Urothelium cell line (cell line): ENCODE measurements at regions not wholly inside any gene's neighbourhood (a gene's known extent, or its start where the extent isn't known, plus 50 kb on each side); places are given as distances from the start of the nearest gene placed in this dataset.
A peak's percentile ranks its signal among the peaks of the same experiment; 100 is the strongest.

Experiments used
- DNase-seq: peaks from one replicate; pipeline ENCODE4 v3.0.0; 2011; ENCODE audit warnings: low spot score, mixed read lengths
- FAIRE-seq: peaks from 2 replicates; lab custom pipeline; 2011; peaks lifted over from hg19 to GRCh38; lab: Jason Lieb, UNC

DNA sequence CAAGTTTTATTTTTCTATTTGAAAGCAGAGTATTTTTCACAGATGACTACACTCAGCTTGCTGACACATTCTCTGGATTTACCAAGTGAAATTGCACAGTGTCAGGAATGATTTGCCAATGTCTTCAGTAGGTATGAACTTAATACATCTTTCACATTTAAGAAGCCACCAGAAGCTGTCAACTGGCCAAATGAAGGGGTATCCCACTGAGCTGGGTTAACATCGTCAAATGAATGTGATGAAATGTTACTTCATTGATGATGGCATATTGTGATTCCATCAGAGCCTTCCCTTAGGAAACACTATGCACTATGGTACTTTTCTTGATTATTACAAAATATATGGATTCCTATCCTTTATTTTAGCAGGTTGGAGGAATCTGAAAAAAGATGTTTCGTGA, 592.3 kb downstream of the FGF9 start:
- DNase-seq (no peak), FAIRE-seq (no peak)

DNA sequence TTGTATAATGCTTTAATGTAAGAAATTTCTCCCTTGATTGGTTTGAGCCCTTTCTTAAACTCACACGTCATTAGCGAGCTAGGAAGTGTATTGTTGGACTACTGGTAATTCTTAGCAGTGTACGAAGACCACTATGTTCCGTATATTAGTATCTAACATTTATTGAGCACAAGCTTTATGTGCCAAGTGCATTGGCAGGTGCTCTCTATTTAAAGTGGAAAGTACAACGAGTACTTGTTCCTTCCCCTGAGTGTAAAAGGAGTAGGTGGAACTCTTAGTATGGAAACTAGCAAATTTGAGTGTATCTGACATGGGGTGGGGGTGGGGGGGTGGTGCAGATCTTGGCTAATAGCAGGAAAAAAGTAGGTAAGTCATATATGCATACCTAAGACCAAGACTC, 594.7 kb downstream of the FGF9 start:
- no peak for FAIRE-seq
- no peak for DNase-seq

DNA sequence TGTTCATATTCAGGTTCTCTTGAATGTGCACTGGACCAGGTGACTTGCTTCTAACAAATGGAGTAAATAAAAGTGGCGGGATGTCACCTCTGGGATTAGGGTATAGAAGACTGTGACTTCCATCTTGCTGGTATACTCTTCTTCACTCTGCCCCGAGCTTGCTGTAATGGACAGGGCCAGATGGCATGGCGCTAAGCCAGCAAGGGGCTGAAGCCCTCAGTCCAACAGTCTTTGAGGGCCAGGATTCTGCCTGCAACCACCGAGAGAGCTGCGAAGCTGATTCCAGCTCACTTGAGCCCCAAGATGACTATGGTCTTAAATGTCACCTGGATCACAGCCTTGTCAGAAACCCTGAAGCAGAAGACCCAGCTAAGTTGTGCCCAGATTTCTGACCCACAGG, 600.0 kb downstream of the FGF9 start:
- DNase-seq (no peak), FAIRE-seq (no peak)

DNA sequence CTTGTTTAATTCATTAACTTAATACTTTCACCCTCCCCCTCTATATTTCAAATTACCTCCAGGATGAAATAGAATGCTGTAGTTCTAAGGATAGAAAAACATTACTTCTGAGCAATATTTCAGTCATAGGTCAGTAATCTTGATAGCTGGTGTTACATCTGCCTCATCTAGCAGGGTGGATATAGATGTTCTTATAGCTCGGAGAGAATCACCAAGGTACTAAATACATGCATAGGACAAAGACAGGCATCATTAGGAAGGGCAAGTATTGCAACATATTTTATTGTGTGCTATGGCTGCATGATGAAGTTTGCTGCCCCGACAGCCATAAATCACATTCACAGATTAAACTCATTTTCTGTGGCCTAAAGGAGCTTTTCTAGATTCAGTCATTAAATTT, 601.0 kb downstream of the FGF9 start:
- DNase-seq = no peak
- FAIRE-seq = no peak

DNA sequence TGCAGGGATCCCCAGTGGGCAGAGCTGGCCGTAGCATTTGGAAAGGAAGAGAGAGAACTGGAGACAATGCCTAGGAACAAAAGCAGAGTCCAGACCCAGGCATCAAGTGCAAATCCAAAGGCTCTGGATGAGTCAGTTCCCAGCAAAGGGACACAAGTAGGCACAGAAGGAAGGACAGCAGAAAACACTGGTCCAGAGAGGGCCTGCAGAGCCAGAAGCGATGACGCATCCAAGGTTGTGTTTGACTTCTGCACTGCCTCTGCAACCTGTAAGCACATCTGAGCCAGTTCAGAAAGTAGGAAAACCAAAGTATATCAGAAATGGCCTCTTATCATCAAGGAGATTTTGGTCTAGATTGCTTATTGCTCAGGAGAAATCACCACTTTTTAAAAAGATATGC, 604.5 kb downstream of the FGF9 start:
- FAIRE-seq (no peak), DNase-seq (no peak)

DNA sequence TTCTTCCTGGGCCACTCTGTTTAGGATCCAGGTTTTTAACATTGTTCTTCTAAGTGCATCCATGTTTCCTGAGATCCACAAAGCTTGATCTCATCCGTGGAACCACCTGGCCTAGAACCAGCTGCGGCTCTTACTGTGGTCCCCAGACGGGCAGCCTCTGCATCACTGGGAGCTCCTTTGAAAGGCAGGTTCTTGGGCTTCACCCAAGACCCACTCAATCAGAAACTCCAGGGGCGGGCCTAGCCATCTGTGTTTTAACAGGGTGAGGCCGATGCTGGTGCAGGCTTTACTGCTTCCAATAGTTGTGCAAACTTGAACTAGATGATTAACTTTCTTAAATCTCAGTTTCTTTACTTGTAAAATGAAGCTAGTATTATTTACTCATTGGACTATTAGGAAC, 605.7 kb downstream of the FGF9 start:
- FAIRE-seq = no peak

DNA sequence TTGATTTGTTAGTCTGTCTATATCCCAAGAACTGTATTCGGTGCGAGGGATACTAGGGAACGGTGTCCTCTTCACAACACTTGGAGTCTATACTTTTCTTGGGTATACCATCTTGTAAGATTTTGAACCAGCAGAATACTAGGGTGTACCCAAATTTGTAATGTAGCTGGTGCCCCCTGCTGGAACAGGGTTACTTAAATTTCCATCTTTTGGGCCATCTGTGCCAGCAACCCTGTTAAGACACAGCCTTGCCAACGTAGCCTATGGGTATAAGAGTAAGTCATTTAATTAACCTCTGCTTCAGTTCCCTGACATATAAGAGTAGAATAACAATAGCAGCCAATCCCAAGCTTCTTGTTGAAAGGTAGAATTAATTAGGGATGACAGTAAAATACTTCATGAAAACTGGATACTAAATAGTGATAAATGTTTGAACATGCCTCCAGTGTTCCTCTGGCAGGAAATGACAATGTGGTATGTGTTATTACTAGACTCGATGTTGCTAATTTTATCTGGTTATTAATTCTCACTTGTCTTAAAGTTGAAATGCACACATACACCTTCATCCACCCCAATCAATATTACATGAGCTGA, 607.6 kb downstream of the FGF9 start:
- FAIRE-seq (no peak), DNase-seq (peak; percentile 7)

More for the DNA sequence above, 605.7 kb downstream of the FGF9 start:
- no peak for DNase-seq

DNA sequence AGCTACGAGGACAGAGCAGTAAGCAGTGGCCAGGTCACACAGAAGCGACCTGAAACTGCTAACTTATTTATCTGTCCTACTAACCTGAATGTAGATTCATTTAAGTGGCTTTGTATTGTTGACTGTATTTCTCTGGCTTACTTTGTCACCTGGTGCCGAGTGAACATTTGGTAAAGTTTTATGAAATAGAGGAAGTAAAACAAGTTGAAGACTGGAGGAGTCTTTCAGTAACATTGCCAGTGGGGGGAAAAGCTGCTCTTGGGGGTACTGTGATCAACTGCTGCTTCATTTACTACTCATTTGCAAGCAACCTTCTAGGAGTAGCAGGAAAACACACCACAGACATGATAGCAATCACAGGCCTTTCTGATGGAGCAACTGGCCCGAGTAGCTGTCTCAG, 615.0 kb downstream of the FGF9 start:
- FAIRE-seq (no peak), DNase-seq (no peak)

DNA sequence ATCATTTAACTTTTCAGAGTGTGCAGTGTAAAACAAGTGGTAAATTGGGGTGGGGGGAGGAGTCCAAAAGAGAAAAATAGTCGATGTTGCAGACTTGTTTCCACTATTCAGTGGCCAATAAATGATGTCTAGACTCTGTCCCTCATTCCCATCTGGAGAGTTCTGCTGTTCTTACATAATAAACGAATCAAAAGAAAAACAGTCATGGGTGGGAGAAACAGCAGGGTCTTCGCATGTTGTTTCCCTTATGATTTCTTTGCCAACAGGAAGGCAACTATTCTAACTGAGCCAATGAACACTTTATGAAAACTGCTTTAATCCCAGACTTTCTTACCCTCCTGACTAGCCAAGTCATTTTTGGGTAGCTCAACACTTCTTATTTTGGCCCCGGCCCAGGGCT, 615.5 kb downstream of the FGF9 start:
- FAIRE-seq (no peak), DNase-seq (no peak)

DNA sequence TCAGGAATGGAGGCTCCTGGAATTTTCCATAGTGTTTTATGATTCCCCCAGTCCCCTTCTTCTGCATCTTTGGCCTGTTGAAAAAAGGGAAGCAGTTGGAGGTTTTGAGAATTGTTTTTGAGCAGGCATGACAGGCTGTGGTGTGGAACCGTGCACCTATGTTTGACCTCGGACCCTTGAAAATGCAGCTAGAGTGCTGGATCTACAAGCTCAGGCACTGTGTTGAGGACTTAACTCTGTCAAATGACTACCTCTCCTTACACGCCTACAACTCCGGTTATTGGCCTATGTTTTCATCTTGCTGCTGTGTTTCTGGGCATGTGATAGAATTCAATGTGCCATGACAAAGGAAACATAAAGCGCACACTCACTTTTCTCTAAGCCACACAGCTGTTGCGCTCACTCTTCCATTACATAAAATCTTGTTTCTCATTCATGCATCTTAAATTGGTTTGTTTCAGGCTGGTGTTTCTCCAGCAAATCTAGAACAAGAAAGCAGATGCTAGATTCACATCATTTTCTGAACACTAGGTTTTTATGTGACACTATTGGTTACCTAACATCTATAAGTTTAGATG, 616.6 kb downstream of the FGF9 start:
- FAIRE-seq (no peak), DNase-seq (no peak)

DNA sequence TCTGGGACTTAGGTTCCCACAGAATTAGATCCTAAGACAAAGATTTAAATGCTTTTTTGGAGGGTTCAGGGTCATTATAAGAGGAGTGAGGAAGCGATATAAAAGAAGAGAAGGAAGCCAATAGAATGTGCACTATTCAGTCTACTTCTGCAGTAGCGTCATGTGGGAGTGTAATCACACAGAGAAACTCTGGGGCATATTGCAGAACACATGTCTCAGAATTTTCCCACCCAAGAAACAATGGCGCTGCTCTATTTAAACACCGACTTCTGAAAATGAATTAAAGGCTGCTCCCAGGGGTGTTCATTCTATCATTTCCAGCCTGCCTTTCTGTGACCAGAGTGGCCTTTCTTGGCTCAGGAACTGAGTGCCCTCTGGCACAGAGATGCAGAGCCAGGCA, 617.6 kb downstream of the FGF9 start:
- DNase-seq = no peak
- FAIRE-seq = no peak

DNA sequence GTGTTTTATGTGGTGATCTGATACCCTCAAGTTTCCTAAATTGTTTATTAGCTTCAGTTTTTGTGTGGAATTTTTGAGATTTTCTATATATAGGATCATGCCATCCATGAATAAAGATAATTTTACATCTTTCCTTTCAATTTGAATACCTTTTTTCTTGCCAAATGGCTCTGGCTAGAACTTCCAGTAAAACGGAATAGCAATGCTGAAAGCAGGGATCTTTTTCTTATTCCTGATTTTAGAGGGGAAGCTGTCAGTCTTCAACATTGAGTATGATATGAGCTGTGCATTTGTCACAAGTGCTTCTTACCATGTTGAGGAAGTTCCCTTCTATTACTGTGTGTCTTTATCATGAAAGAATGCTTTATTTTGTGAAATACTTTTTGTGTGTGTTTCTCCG, 618.8 kb downstream of the FGF9 start:
- FAIRE-seq (no peak), DNase-seq (no peak)

DNA sequence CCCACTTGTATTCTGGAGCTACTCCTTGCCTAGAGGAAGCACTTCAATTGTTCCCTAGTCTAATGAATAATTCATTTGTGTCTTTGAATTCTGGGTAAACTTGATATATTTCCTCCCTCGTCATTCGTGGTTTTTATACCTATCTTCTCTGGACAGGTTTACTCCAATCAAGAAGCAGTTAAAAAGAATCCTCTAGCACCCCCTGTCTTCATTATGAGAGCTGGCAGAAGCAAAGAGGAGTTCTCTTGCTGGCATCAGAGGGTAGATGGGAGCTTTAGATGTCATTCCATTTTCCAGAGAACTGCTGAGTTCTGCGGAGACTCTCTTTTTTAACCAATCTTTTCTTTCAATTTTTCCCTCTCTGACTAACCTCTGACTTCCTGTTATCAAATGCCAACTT, 627.7 kb downstream of the FGF9 start:
- DNase-seq = no peak

DNA sequence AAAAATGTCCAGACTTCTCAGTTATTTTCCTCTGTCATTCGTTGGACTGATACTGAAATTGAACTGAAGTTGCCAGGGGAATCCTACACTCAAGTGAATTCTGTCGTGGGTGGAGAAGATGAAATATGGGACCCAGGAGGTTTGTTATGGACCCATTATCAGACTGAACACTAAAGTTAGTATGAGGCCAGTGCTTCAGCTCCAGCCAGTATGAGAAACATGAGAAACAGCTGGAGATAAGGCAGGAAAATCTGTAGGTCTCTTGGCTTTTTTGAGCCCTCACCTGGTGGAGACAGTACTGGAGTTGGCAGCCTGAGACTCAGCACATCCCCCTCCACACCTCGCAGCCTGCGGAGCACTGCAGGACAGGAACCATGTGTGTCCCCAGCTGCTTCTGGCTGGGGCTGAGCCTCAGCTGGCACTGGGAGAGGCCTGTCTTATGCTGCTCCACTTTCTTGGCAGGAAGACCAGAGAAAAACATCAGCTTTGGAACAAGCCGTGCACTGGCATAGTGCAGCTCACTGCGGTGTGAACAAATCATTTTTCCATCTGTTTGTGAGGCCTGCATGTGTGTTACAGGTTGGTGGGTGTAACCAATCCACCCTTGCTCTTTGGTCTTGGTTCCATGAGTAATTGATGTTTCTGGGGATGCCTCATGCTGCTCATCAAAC, 641.0 kb downstream of the FGF9 start:
- DNase-seq (no peak), FAIRE-seq (no peak)

More for the DNA sequence above, 627.7 kb downstream of the FGF9 start:
- no peak for FAIRE-seq

DNA sequence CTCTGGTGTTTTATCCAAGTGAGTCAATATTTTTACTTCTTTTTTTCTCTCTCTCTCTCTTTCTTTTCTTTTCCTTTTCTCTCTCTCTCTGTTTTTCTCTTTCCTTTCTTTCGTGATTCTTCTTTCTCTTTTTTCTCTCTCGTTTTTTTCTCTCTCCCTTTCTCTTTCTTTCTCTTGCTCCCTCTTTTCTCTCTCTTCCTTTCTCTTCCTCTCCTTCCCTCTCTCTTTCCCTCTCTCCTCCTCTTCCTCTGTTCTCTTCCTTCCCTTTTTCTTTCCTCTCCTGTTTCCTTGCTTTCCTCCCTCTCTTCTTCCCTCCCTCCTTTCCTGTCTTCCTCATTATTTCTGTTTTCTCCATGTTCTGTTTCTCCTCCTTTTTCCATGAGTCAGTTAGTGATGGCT, 641.5 kb downstream of the FGF9 start:
- FAIRE-seq = no peak

DNA sequence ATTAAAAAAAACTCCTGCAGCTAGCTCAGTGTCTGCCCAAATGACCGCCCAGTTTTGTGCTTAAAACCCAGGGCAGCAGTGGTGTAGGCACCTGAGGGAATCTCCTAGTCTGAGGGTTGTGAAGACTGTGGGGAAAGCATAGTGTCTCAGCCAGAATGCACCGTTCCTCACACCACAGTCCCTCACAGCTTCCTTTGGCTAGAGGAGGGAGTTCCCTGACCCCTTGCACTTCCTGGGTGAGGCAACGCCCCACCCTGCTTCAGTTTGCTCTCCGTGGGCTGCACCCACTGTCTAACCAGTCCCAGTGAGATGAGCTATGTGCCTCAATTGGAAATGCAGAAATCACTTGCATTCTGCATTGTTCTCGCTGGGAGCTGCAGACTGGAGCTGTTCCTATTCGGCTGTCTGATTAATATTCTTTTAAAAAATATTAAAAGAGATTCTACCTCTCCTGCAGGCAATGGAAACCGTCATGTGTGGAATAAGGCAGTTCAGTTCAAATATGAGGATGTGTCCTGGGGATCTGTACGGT, 645.7 kb downstream of the FGF9 start:
- no peak for FAIRE-seq
- no peak for DNase-seq

More for the DNA sequence above, 641.5 kb downstream of the FGF9 start:
- DNase-seq = no peak

DNA sequence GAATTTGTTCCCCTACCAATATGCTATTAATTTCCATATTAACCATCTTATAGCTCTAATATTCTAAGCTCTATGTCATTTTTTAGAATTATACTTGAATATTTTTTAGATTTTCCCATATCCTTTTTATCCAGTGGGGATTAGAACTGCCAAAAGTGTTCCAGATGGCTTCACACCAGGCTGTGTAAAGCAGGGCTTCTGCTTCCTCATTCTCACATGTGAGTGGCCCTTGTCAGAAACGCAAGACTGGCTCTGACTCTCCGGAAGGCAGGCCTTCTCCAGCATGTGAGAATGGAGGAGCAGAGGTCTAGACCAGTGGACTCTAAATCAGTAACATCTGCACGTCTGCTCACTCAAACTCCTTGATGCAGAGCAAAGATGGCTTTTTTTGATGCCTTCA, 650.1 kb downstream of the FGF9 start:
- DNase-seq (no peak), FAIRE-seq (no peak)

DNA sequence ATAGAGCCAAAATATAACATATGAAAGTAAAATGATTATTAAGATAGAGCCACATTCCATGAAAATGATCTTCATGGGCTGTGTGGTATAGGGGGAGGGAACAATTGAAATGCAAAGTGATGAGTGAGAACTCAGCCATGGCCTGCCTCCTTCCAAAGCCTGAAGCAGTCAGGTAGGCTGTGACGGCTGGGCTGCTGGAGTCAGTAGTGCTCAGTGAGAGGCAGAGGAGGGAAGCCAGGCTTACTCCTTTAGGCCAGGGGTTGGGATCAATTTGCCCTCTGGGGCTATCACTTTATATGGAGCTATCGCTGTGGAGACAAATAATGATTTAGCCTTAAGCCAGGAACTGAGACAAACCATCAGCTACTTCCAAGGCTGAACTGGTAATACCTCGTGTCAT, 654.9 kb downstream of the FGF9 start:
- DNase-seq = no peak
- FAIRE-seq = no peak

DNA sequence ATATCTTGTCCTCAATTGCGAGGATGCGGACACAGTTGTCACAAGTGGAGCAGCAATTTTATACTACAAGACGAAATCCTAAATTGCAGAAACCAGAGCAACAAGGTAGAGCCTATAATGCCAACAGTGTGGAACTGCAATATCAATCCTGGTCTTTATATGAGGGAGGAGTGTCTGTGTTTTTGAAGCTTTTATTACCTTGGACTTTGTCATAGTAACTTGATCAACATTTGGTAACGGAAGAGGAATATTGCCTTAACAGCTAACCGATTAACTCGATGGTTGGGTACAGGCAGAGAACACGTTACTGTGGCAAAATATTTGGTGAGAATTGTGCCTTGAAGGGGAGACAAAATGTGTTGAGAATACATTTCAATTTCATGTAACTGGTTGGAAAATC, 661.5 kb downstream of the FGF9 start:
- DNase-seq (no peak), FAIRE-seq (no peak)

DNA sequence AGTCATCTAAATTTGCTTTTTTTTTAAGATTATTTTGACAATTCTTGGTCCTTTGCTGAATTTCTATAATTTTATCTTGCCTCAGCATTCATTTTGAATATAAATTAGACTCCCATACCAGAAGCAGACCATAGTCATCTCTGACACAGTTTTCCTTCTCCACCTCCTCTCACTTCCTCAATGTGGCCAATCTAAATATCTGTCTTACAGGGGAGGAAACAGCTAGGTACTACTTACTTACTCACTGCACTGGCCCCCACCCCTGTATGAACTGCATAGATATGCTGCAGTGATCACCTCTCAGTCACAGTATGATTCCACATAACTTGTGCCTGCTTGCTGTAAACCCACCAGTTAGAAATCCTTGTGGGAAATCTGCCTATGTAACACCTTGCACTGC, 665.6 kb downstream of the FGF9 start:
- FAIRE-seq (no peak), DNase-seq (no peak)

DNA sequence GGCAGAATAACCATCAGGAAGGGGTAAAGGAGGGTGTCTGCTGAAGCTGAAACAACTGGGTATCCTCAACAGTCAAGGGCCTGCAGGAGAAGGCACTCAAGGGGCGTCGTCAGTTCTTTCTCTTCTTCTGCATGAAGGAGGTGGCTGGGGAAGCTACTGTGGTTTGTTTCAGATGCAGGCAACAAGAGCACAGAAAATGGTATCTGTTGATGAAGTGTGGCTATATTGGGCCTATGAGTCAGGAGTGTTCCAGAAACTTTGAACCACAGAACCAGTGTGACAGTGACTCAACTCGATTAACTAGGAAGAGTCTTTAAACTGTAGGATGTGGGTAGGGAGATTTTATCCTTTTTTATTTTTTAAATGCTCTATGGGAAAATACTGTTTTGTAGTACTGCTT, 686.3 kb downstream of the FGF9 start:
- FAIRE-seq (no peak), DNase-seq (peak; percentile 24)

DNA sequence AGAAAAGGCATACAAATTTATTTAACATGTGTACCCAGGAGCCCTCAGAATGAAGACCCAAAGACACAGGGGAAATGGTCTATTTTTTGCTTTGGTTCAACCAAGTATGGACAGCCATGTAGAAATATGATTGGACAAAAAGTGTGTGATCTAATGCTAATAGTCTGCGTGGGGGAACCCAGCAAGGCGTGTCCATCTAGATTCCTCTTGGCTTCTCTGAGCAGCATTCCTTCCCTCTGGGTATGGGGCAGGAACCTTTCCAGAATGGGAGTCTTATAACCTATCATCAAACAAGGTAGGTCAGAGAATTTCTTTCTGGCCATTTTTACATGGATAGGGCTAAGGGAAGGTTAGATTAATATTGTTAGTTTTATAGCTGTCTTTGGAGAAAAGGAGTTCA, 698.2 kb downstream of the FGF9 start:
- FAIRE-seq (no peak), DNase-seq (no peak)
